ENCODE measurements at regions not wholly inside any gene's neighbourhood (a gene's known extent, or its start where the extent isn't known, plus 50 kb on each side); places are given as distances from the start of the nearest gene placed in this dataset.

GRCh38 chr18:76756531-76757253 is 65.7 kb upstream of the ZNF236 start:
- POLR2A ChIA-PET = no interaction called here
- DNase-seq (ENCODE audit: low read depth, low spot score) = no peak
- no peak overlapping the region for H3K4me2 ChIP-seq (ENCODE audit: low read length)

GRCh38 chr18:76754351-76754750 is 68.0 kb upstream of the ZNF236 start:
- Histone ChIP-seq H3K36me3 (ENCODE audit: control insufficient read depth in 1 of 2, insufficient read depth in 2 of 2, low read length in 2 of 2) (no peaks in the 10 kb centered on the region), H2AFZ (ENCODE audit: low read depth, low read length, poor library complexity, severe bottlenecking) (no peak overlapping the region), H3K4me3 (replicated peaks in 1 of 2; ENCODE audit: low read depth in 1 of 2, low read length in 2 of 2) (no peak overlapping the region), H3K9ac (ENCODE audit: low read length) (no peak overlapping the region), H3K9me2 (ENCODE audit: insufficient read depth) (no peaks in the 10 kb centered on the region), H3K4me2 (ENCODE audit: low read length) (no peak overlapping the region), H3K4me1 (ENCODE audit: control insufficient read depth in 1 of 2, insufficient read depth in 2 of 2, low read length in 2 of 2) (no peaks in the 10 kb centered on the region), H4K20me1 (ENCODE audit: insufficient read depth) (no peaks in the 10 kb centered on the region), H3K27ac (ENCODE audit: low read depth, low read length) (no peak overlapping the region), H3K79me2 (ENCODE audit: insufficient read depth, low read length) (no peaks in the 10 kb centered on the region), H3K27me3 (ENCODE audit: insufficient read depth, low read length) (no peaks in the 10 kb centered on the region), H3K9me3 (ENCODE audit: control insufficient read depth in 1 of 2, insufficient read depth in 1 of 2, low read depth in 1 of 2, low read length in 2 of 2) (peaks cover 4 to 7% of the 10 kb centered on the region in 2 experiments; a peak in 3 of 4 replicates)
- intact Hi-C loops (cut with micrococcal nuclease) = no loop called here
- ChIA-PET CTCF (no interaction called here), POLR2A (no interaction called here), RAD21 (ENCODE audit: low non-redundant PET in 1 of 2, low total read pairs in 2 of 2, uncharacterized antibody in 2 of 2, unreplicated experiment in 2 of 2) (no interaction called here)
- DNase-seq (ENCODE audit: low read depth, low spot score) (no peak), ATAC-seq (no peak)
- no TSS peak for BruUV-seq (replicated peaks)
- TF ChIP-seq JUND (IDR thresholded peaks at IDR 0.05) = no peak

More at GRCh38 chr18:76756531-76757253, 65.7 kb upstream of the ZNF236 start:
- no TSS peak for BruUV-seq (replicated peaks)
- ChIA-PET RAD21 (ENCODE audit: low non-redundant PET in 1 of 2, low total read pairs in 2 of 2, uncharacterized antibody in 2 of 2, unreplicated experiment in 2 of 2) (no interaction called here), CTCF (no interaction called here)
- H3K9me2 ChIP-seq (ENCODE audit: insufficient read depth) = no peaks in the 10 kb centered on the region
- H3K36me3 ChIP-seq (ENCODE audit: control insufficient read depth in 1 of 2, insufficient read depth in 2 of 2, low read length in 2 of 2) = no peaks in the 10 kb centered on the region
- no peak overlapping the region for H2AFZ ChIP-seq (ENCODE audit: low read depth, low read length, poor library complexity, severe bottlenecking)
- H3K9me3 ChIP-seq (ENCODE audit: control insufficient read depth in 1 of 2, insufficient read depth in 1 of 2, low read depth in 1 of 2, low read length in 2 of 2) = no peaks in the 10 kb centered on the region
- ATAC-seq = no peak
- H4K20me1 ChIP-seq (ENCODE audit: insufficient read depth) = no peaks in the 10 kb centered on the region
- no peak overlapping the region for H3K27ac ChIP-seq (ENCODE audit: low read depth, low read length)
- H3K9ac ChIP-seq (ENCODE audit: low read length) = no peak overlapping the region
- intact Hi-C loops (cut with micrococcal nuclease) = no loop called here
- no peaks in the 10 kb centered on the region for H3K27me3 ChIP-seq (ENCODE audit: insufficient read depth, low read length)
- TF ChIP-seq SRF (IDR thresholded peaks at IDR 0.05; ENCODE audit: low read depth) = no peak
- TF ChIP-seq FOSL1 (IDR thresholded peaks at IDR 0.05; ENCODE audit: low read depth) = no peak
- H3K4me1 ChIP-seq (ENCODE audit: control insufficient read depth in 1 of 2, insufficient read depth in 2 of 2, low read length in 2 of 2) = no peaks in the 10 kb centered on the region
- no peaks in the 10 kb centered on the region for H3K79me2 ChIP-seq (ENCODE audit: insufficient read depth, low read length)
- H3K4me3 ChIP-seq (replicated peaks in 1 of 2; ENCODE audit: low read depth in 1 of 2, low read length in 2 of 2) = no peak overlapping the region

GRCh38 chr18:76752400-76752799 is 70.0 kb upstream of the ZNF236 start:
- H3K9ac ChIP-seq (ENCODE audit: low read length) = no peak overlapping the region
- DNase-seq (ENCODE audit: low read depth, low spot score) (no peak), ATAC-seq (no peak)
- ChIA-PET CTCF (no interaction called here), POLR2A (no interaction called here), RAD21 (ENCODE audit: low non-redundant PET in 1 of 2, low total read pairs in 2 of 2, uncharacterized antibody in 2 of 2, unreplicated experiment in 2 of 2) (no interaction called here)
- no peak overlapping the region for H3K4me2 ChIP-seq (ENCODE audit: low read length)
- no peak overlapping the region for H3K4me3 ChIP-seq (replicated peaks in 1 of 2; ENCODE audit: low read depth in 1 of 2, low read length in 2 of 2)
- intact Hi-C loops (cut with micrococcal nuclease) = no loop called here
- H3K9me2 ChIP-seq (ENCODE audit: insufficient read depth) = no peaks in the 10 kb centered on the region
- H3K4me1 ChIP-seq (ENCODE audit: control insufficient read depth in 1 of 2, insufficient read depth in 2 of 2, low read length in 2 of 2) = no peaks in the 10 kb centered on the region
- no peaks in the 10 kb centered on the region for H3K27me3 ChIP-seq (ENCODE audit: insufficient read depth, low read length)
- H3K79me2 ChIP-seq (ENCODE audit: insufficient read depth, low read length) = no peaks in the 10 kb centered on the region
- H3K9me3 ChIP-seq (ENCODE audit: control insufficient read depth in 1 of 2, insufficient read depth in 1 of 2, low read depth in 1 of 2, low read length in 2 of 2) = peaks cover 4 to 7% of the 10 kb centered on the region in 2 experiments; a peak in 3 of 4 replicates
- no peak overlapping the region for H2AFZ ChIP-seq (ENCODE audit: low read depth, low read length, poor library complexity, severe bottlenecking)
- no peaks in the 10 kb centered on the region for H4K20me1 ChIP-seq (ENCODE audit: insufficient read depth)
- no peak overlapping the region for H3K27ac ChIP-seq (ENCODE audit: low read depth, low read length)
- BruUV-seq (replicated peaks) = no TSS peak
- TF ChIP-seq EZH2phosphoT487 (IDR thresholded peaks at IDR 0.05; ENCODE audit: borderline replicate concordance) (no peak), CBX3 (IDR thresholded peaks at IDR 0.05; ENCODE audit: low read depth) (no peak), YY1 (IDR thresholded peaks at IDR 0.05; ENCODE audit: extremely low read depth, insufficient replicate concordance, low read depth, low read length) (no peak), RAD21 (IDR thresholded peaks at IDR 0.05; ENCODE audit: low read depth) (no peak), CTCF (IDR thresholded peaks at IDR 0.05 in 2 of 3, conservative IDR thresholded peaks at IDR 0.05 in 1 of 3; ENCODE audit: borderline replicate concordance in 1 of 3, insufficient read depth in 1 of 3, low read depth in 2 of 3, low read length in 2 of 3) (no peak), TCF7L2 (IDR thresholded peaks at IDR 0.05; ENCODE audit: borderline replicate concordance, extremely low read depth, insufficient read depth, insufficient read length) (no peak)
- no peaks in the 10 kb centered on the region for H3K36me3 ChIP-seq (ENCODE audit: control insufficient read depth in 1 of 2, insufficient read depth in 2 of 2, low read length in 2 of 2)

All from HCT116 (cell line).